ENCODE measurements at regions not wholly inside any gene's neighbourhood (a gene's known extent, or its start where the extent isn't known, plus 50 kb on each side); places are given as distances from the start of the nearest gene placed in this dataset.

- no peak for DNase-seq
Observed at GRCh38 chr6:94367316-94367715, 948.0 kb upstream of the EPHA7 start.

GRCh38 chr6:94362061-94362864, 942.9 kb upstream of the EPHA7 start:
- no peak for DNase-seq

- DNase-seq, result no peak
Observed at GRCh38 chr6:94361304-94362060, 942.1 kb upstream of the EPHA7 start.

GRCh38 chr6:94357381-94357980, 938.1 kb upstream of the EPHA7 start:
- no peak for DNase-seq

DNA sequence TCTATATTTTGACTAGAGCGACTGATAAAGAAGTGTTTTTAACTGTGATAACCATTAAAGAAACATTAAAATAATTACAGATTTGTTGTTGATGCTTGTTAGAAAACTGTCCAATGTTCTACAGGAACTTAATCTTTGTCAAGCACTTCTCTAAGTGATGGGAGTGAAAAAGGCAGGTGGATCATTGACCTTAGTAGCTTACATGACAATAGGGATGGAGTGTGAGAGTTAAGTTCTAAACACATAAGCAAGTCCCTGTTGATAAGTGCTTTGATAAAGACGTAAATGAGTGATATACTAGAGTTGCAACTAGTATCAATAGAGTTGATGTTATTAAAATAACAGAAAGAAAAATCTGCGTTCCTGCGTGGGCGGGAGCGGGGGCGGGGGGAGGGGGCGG, 931.5 kb upstream of the EPHA7 start:
- DNase-seq, result no peak

DNA sequence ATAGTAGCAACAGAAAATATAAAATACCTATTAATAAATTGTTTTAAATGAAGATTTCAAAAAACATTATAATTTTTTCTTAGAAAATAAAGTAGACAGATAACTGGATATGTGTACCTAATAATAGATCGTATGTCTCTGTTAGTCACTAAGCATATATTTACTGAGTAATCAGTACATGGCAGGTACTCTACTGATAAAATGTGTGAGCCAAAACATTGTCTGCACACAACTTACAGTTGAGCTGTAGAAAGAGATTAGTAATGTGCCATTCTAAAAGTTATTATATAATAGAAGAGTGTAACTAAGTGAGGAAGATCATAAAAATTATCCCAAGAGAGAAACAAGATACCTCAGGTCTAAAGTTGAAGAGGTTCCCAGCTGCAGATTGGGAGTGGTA, 929.9 kb upstream of the EPHA7 start:
- DNase-seq, result no peak

- DNase-seq, result no peak
Observed at GRCh38 chr6:94344866-94345265, 925.5 kb upstream of the EPHA7 start.

DNA sequence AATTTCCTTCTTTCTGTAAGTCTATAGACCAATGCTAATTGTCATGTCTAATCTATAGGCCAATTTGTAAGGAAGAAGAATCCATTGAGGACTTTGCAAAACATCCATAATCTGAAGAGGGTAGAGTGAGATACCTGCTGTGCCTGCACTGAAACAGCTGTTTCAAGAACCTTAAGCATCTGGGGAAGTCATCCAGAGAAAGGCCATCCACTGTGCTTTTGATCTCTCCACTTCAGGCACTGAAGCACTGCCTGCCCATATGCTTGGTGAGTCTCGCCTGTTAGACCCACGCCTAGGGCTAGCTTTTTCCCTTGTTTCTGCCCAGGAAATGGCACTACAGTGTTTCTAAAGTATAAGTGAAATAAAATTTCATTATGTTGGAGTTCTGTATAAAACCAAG, 921.8 kb upstream of the EPHA7 start:
- no peak for DNase-seq

DNA sequence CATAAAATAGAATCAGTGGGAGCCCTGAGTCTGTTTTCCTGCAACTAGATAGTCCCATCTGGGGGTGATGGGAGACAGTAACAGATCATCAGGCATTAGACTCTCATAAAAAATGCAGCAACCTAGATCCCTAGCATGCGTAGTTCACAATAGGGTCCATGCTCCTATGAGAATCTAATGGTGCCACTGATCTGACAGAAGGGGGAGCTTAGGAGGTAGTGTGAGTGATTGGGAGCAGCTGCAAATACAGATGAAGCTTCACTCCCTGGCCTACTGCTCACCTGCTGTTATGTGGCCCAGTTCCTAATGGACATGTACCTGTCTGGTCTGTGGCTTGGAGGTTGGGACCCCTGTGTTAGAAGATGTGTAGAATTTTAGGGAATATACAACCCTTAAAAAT, 904.5 kb upstream of the EPHA7 start:
- no peak for DNase-seq

- DNase-seq, result no peak
Observed at GRCh38 chr6:94300424-94301144, 881.2 kb upstream of the EPHA7 start.

DNA sequence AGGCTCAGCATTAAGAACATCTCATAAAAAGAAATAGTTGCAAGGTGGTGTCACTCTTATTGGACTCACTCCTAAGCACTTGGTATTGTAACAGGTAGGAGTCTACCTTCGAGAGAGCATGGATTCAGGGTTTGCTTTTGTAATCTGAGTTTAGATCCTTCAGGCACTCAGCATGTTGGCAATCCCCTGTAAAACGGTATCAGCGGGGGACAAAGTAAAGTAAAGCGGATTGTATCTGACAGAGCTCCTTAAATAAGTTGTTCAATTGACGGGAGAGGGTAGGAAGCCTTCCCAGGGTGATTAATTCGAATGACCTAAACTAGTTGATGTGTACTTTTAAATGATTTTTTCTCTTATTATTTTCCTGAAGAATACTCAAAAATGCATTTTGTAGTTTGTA, 869.8 kb upstream of the EPHA7 start:
- DNase-seq, result no peak

DNA sequence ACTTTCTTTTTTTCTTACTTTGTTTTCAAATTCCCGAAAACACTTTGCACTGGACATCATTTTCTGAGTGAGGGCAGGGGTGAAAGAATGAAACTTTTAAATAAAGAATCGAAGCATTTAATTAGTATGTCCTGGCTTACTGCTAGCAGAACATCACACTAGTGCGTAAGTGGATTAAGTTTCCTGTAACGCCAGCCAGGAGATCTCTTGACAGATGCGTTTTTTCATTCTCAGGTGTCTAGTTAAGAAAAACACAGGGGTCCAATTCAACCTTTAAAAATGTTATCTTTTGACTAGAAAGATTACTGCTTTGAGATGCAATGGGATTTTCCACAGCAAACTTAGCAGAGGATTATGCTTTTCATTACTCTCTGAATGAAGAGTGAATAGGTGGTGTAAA, 858.8 kb upstream of the EPHA7 start:
- DNase-seq, result no peak

- DNase-seq, result no peak
Observed at GRCh38 chr6:94272327-94272726, 853.0 kb upstream of the EPHA7 start.

- peak; percentile 38 for DNase-seq
Observed at GRCh38 chr6:94270091-94270948, 851.0 kb upstream of the EPHA7 start.

DNA sequence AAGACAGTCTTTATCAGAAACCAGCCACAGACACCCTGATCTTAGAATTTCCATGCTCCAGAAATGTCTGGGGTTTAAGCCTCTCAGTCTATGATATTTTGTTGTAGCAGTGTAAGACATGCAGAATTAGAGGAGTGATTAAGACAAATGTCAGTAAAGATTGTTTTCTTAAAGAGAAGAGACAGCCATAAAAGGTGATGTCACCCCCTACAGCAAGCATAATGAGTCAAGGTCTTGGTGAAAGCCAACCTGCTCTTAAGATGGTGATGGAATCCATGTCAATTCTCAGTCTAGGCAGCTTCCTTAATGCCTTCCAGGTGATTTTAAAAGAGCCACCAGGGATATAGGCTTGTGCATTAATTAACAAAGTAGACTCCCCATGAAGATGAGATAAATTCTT, 849.9 kb upstream of the EPHA7 start:
- DNase-seq, result no peak

DNA sequence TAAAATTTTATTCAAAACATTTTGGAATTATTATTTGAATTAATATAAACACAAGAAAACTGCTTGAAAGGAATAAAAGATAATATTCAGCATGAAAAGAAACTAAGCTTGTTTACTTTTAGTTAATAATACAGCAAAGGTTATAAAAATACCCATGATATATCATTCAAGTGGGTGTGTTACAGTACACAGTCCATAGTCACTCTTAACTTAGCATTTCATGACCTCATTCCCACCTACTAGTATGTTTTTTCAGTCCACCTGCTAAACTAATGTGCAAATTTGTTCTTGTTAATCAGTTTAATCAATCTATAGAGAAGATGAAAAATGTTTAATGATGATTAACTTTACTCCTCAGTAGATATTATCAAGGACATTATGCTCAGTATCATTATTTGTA, 841.4 kb upstream of the EPHA7 start:
- DNase-seq, result no peak

DNA sequence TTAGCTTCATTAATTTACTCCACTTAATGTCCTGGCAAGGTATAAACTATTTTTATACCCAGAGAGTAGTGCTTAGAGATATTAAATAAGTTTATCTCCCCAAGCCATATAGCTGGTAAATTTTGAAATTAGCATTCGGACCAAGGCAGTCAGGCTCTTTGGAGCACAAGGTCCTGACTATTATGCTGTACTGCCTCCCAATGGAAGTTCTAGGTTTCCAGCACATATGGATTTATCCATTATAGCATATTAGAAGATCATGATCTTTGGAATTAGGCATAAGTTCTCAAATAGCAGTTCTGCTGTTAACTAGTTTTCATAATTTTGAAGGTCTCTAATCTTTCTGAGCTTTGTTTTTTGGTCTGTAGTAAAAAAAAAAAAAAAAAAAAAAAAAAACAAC, 835.3 kb upstream of the EPHA7 start:
- no peak for DNase-seq

GRCh38 chr6:94251878-94252277, 832.5 kb upstream of the EPHA7 start:
- DNase-seq, result no peak

GRCh38 chr6:94245395-94245794, 826.0 kb upstream of the EPHA7 start:
- no peak for DNase-seq

- no peak for DNase-seq
Observed at GRCh38 chr6:94238868-94239267, 819.5 kb upstream of the EPHA7 start.

DNA sequence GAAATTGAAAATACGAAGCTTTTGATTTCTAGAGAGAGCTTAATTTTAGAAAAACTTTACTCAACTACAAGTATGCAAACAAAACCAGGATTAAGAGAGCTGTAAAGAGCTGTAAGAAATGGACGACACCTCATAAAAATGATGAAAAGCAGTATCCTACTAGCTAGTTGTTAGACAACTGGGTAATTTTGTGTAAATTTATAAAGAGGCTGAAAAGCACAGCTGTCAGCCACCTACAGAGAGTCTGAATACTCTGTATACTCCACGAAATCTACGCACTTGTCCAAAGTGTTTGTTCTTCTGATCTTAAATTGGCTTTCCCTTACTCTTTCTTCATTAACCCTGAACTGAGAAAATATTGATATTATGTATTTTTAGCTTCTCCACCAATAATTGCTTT, 808.4 kb upstream of the EPHA7 start:
- no peak for DNase-seq

DNA sequence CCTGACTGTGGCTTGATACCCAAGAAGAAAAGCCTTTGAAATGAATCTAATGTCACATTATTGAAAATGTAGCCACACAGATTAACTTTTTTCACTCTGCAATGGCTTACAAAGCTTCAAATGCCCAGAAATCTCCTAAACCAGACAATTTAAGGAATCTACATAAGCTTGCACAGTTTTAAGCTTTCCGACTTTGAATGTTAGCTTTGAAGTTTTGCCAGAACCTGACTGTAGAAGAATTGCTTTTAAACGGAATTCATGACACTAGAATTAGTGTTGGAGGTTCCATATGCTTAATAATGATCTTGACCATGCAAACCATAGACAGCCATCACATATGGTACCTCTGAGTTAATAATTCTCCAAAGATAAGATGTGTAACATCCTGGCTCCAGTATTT, 798.5 kb upstream of the EPHA7 start:
- no peak for DNase-seq

Data from retina (tissue), 1 donor.